Spleen (tissue), 7 donors: ENCODE measurements at regions not wholly inside any gene's neighbourhood (a gene's known extent, or its start where the extent isn't known, plus 50 kb on each side); places are given as distances from the start of the nearest gene placed in this dataset.

ENCODE experiments used
- POLR2A ChIP-seq, 3 donors: fragments of 450-650 bp; IDR thresholded peaks; one replicate each; pipeline ENCODE4 v1.5.1; 2017; ENCODE audit warnings: antibody characterized with exemption in 3 of 3, mild to moderate bottlenecking in 1 of 3
- TF ChIP-seq, protein P1 (sequence below), 11 experiments: fragments of 200-600 bp in 7 of 11; fragments of 450-650 bp in 4 of 11; sonication (generic) in 4 of 11; IDR thresholded peaks in 8 of 11; conservative IDR thresholded peaks in 3 of 11; 1 replicate in 7 of 11; 2 replicates in 4 of 11; pipeline versions ENCODE4 v1.4.0 to v1.8.0; 2016 to 2021; ENCODE audit warnings: antibody characterized with exemption in 11 of 11, inconsistent platforms in 4 of 11, mild to moderate bottlenecking in 1 of 11
- donor health status: DM: no; HTN: no; CAD: no; lungs with moderate emphysema.
- donor health status: DM: no; HTN: no; CAD: no.
- donor health status: DM: no; HTN: no; CAD: no.

DNA sequence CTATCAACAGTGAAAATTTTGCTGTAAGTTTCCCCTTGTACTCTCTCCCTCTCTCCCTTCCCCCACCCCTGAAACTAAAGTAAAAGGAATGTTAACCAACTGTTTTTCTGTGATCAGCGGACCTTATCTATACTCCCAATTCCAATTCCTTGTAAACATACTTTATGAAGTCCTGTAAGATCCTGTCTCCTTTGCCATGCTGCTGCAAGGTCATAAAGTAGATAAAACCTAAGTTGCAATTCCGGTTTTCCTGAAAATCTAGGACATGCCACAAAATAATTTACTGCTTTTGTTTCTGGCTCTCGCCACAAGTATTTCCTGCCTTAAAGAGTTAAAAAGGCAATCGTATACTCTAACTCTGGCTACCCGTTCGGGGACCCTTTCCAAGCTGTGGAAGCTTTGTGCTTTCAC is 1469.0 kb downstream of the LRRC4C start:
- TF ChIP-seq, protein P1, sequence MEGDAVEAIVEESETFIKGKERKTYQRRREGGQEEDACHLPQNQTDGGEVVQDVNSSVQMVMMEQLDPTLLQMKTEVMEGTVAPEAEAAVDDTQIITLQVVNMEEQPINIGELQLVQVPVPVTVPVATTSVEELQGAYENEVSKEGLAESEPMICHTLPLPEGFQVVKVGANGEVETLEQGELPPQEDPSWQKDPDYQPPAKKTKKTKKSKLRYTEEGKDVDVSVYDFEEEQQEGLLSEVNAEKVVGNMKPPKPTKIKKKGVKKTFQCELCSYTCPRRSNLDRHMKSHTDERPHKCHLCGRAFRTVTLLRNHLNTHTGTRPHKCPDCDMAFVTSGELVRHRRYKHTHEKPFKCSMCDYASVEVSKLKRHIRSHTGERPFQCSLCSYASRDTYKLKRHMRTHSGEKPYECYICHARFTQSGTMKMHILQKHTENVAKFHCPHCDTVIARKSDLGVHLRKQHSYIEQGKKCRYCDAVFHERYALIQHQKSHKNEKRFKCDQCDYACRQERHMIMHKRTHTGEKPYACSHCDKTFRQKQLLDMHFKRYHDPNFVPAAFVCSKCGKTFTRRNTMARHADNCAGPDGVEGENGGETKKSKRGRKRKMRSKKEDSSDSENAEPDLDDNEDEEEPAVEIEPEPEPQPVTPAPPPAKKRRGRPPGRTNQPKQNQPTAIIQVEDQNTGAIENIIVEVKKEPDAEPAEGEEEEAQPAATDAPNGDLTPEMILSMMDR (IDR thresholded peaks at IDR 0.05 in 8 of 11, conservative IDR thresholded peaks at IDR 0.05 in 3 of 11): no peak
- TF ChIP-seq POLR2A (IDR thresholded peaks at IDR 0.05): no peak
